ENCODE measurements at regions not wholly inside any gene's neighbourhood (a gene's known extent, or its start where the extent isn't known, plus 50 kb on each side); places are given as distances from the start of the nearest gene placed in this dataset.

DNA sequence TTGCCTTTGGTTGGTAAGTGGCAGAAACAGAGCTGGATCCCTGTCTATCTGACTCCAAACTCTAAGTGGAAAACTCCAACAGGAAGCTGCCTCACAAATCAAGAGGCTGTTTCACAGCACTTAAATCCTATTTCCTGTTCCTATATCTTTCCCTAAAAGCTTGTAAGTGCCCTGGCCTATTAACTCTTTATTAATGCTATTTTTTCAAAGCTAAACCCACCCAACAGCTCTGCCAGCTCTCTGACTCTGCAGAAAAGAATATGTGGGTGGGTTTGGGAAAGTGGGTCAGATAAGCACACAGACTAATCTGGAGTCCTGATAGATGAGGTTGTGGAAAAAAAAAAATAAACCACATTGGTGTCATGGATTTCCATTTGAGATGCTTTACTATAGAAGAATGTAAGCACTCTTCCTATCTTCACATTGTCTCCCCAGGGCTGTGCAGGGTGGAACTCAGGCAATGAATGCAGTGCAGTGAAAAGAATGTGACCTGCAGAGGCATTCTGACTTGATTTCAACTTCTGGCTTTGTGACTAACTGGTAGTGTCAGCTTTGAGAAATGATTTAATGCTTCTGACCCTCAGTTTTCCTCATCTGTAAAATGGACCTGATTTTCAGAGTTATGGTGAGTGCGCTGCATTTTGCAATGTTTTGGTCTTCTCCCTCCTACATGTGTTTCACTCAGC is 125.6 kb downstream of the AASDHPPT start:
- Histone ChIP-seq H3K4me3 (ENCODE audit: low read depth, low read length) (no peak overlapping the region), H3K4me1 (peaks cover 4% of the 10 kb centered on the region), H3K36me3 (ENCODE audit: control insufficient read depth, insufficient read depth, low read length) (no peaks in the 10 kb centered on the region), H3K9me3 (peaks cover 7% of the 10 kb centered on the region), H3K27me3 (replicated peaks; ENCODE audit: control insufficient read depth, insufficient read depth, low read length) (no peaks in the 10 kb centered on the region)
- ChIA-PET POLR2A (no interaction called here), CTCF (no interaction called here)
- H3K4me1 Mint-ChIP-seq (ENCODE audit: low read depth, unreplicated experiment), result peaks cover 1% of the 10 kb centered on the region
- TF ChIP-seq, protein P1, sequence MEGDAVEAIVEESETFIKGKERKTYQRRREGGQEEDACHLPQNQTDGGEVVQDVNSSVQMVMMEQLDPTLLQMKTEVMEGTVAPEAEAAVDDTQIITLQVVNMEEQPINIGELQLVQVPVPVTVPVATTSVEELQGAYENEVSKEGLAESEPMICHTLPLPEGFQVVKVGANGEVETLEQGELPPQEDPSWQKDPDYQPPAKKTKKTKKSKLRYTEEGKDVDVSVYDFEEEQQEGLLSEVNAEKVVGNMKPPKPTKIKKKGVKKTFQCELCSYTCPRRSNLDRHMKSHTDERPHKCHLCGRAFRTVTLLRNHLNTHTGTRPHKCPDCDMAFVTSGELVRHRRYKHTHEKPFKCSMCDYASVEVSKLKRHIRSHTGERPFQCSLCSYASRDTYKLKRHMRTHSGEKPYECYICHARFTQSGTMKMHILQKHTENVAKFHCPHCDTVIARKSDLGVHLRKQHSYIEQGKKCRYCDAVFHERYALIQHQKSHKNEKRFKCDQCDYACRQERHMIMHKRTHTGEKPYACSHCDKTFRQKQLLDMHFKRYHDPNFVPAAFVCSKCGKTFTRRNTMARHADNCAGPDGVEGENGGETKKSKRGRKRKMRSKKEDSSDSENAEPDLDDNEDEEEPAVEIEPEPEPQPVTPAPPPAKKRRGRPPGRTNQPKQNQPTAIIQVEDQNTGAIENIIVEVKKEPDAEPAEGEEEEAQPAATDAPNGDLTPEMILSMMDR (IDR thresholded peaks at IDR 0.05; ENCODE audit: insufficient read depth in 1 of 2, low read depth in 1 of 2, low read length in 1 of 2, severe bottlenecking in 1 of 2, unreplicated experiment in 1 of 2), result no peak
- H3K27me3 Mint-ChIP-seq (ENCODE audit: insufficient read depth, unreplicated experiment), result no peaks in the 10 kb centered on the region
- no peak overlapping the region for H3K4me3 Mint-ChIP-seq (ENCODE audit: unreplicated experiment)
- no peaks in the 10 kb centered on the region for H3K36me3 Mint-ChIP-seq (ENCODE audit: insufficient read depth, unreplicated experiment)
- DNase-seq, result no peak
- no peak overlapping the region for H3K27ac Mint-ChIP-seq (ENCODE audit: unreplicated experiment)
- peaks cover 22% of the 10 kb centered on the region for H3K9me3 Mint-ChIP-seq (ENCODE audit: unreplicated experiment)
- intact Hi-C loops (cut with micrococcal nuclease; ENCODE audit: unreplicated experiment), result no loop called here
- BruUV-seq (replicated peaks), result no TSS peak

DNA sequence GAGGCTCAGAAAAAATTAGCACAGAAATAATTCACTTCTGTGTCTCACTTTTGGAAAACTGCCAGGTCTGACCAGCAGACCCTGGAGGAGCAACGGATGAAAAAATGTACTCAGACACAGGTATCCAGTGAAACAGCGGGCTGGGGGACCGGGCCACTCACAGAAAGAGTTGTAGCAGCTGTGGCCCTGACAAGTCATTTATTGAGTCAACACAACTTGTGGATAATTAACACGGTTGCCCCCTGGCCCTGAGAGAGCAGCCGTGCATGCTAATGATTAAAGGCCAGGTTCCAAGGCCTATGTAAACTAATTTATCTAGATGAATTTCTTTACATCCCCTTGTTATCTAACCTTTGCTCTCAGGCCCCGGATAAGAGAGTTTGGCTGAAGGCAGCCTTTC is 131.3 kb downstream of the AASDHPPT start:
- TF ChIP-seq, protein P1 (IDR thresholded peaks at IDR 0.05; ENCODE audit: insufficient read depth in 1 of 2, low read depth in 1 of 2, low read length in 1 of 2, severe bottlenecking in 1 of 2, unreplicated experiment in 1 of 2), result no peak
- intact Hi-C loops (cut with micrococcal nuclease; ENCODE audit: unreplicated experiment), result loop anchor here (1.0 to 2.0 kb wide), 5 partner anchors 9 to 258 kb away; no protein-coding TSS in a partner anchor
- no TSS peak for BruUV-seq (replicated peaks)
- Histone ChIP-seq H3K36me3 (ENCODE audit: control insufficient read depth, insufficient read depth, low read length) (no peaks in the 10 kb centered on the region), H3K27me3 (replicated peaks; ENCODE audit: control insufficient read depth, insufficient read depth, low read length) (no peaks in the 10 kb centered on the region), H3K4me1 (peaks cover 29% of the 10 kb centered on the region), H3K4me3 (ENCODE audit: low read depth, low read length) (no peak overlapping the region), H3K9me3 (peaks cover 29% of the 10 kb centered on the region)
- Mint-ChIP-seq H3K27me3 (ENCODE audit: insufficient read depth, unreplicated experiment) (no peaks in the 10 kb centered on the region), H3K4me1 (ENCODE audit: low read depth, unreplicated experiment) (peaks cover 27% of the 10 kb centered on the region), H3K4me3 (ENCODE audit: unreplicated experiment) (peak overlapping the region; percentile 7), H3K36me3 (ENCODE audit: insufficient read depth, unreplicated experiment) (peaks cover 5% of the 10 kb centered on the region), H3K27ac (ENCODE audit: unreplicated experiment) (peak overlapping the region; percentile 67), H3K9me3 (ENCODE audit: unreplicated experiment) (peaks cover 30% of the 10 kb centered on the region)
- peak; percentile 85 to 95 for DNase-seq
- POLR2A ChIA-PET, result no interaction called here
- CTCF ChIA-PET, result interaction anchor here (1.0 to 1.3 kb wide), 2 partner anchors 29 to 53 kb away, joined by 4 read pairs; no protein-coding TSS in a partner anchor

DNA sequence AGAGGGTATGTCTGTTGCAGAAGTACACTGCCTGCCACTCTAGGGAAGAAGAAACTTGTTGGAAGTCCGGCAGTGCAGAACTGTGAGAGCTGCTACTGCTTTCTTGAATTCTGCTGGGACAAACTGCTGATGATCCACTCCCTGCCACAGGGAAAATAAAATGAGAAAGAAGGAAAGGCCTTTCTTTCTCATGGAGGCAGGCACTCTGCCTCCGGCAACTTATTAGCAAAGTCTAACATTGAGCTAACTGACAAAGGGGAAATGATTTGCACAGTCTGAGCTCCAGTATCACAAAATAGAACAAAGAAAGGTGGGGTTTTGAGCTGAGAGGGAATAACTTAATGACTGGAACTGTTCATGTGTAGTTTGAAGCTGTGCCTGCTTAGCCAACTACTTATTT is 134.6 kb downstream of the AASDHPPT start:
- CTCF ChIA-PET, result no interaction called here
- peaks cover 5% of the 10 kb centered on the region for H3K36me3 Mint-ChIP-seq (ENCODE audit: insufficient read depth, unreplicated experiment)
- H3K9me3 Mint-ChIP-seq (ENCODE audit: unreplicated experiment), result peaks cover 55% of the 10 kb centered on the region
- intact Hi-C loops (cut with micrococcal nuclease; ENCODE audit: unreplicated experiment), result no loop called here
- no peaks in the 10 kb centered on the region for H3K27me3 Mint-ChIP-seq (ENCODE audit: insufficient read depth, unreplicated experiment)
- POLR2A ChIA-PET, result no interaction called here
- H3K27me3 ChIP-seq (replicated peaks; ENCODE audit: control insufficient read depth, insufficient read depth, low read length), result no peaks in the 10 kb centered on the region
- H3K9me3 ChIP-seq, result peaks cover 47% of the 10 kb centered on the region
- DNase-seq, result no peak
- H3K36me3 ChIP-seq (ENCODE audit: control insufficient read depth, insufficient read depth, low read length), result 0 out of 2 replicates have a peak, but pooled peaks cover 1% of the 10 kb centered on the region
- no peak overlapping the region for H3K4me3 Mint-ChIP-seq (ENCODE audit: unreplicated experiment)
- no TSS peak for BruUV-seq (replicated peaks)
- TF ChIP-seq, protein P1 (IDR thresholded peaks at IDR 0.05; ENCODE audit: insufficient read depth in 1 of 2, low read depth in 1 of 2, low read length in 1 of 2, severe bottlenecking in 1 of 2, unreplicated experiment in 1 of 2), result no peak
- peaks cover 36% of the 10 kb centered on the region for H3K4me1 Mint-ChIP-seq (ENCODE audit: low read depth, unreplicated experiment)
- H3K27ac Mint-ChIP-seq (ENCODE audit: unreplicated experiment), result no peak overlapping the region
- peaks cover 47% of the 10 kb centered on the region for H3K4me1 ChIP-seq
- no peak overlapping the region for H3K4me3 ChIP-seq (ENCODE audit: low read depth, low read length)

All from Caco-2 (cell line).